A549 (cell line): ENCODE measurements at regions not wholly inside any gene's neighbourhood (a gene's known extent, or its start where the extent isn't known, plus 50 kb on each side); places are given as distances from the start of the nearest gene placed in this dataset.

Experiments used
- EHMT2 ChIP-seq: fragments of 200-600 bp; sonication (generic); IDR thresholded peaks from 2 replicates; pipeline ENCODE4 v1.6.1; 2016; ENCODE audit warnings: antibody characterized with exemption, low read depth, mild to moderate bottlenecking, moderate library complexity
- ESRRA ChIP-seq: fragments of 150-350 bp; IDR thresholded peaks from 2 replicates; pipeline ENCODE4 v1.6.1; 2014; ENCODE audit warnings: mild to moderate bottlenecking, low read length, borderline replicate concordance
- HDAC2 ChIP-seq: fragments of 200-600 bp; sonication (generic); IDR thresholded peaks from 2 replicates; pipeline ENCODE4 v1.6.1; 2016
- PHF8 ChIP-seq: fragments of 200-600 bp; sonication (generic); IDR thresholded peaks from 2 replicates; pipeline ENCODE4 v1.6.1; 2016; ENCODE audit warnings: low read depth, mild to moderate bottlenecking, antibody characterized with exemption, moderate library complexity, borderline replicate concordance
- POLR2A ChIP-seq: IDR thresholded peaks from 2 replicates; pipeline ENCODE4 v1.6.1; 2012; ENCODE audit warnings: mild to moderate bottlenecking, low read length
- RCOR1 ChIP-seq: fragments of 150-350 bp; IDR thresholded peaks from 2 replicates; pipeline ENCODE4 v1.6.1; 2014; ENCODE audit warnings: antibody characterized with exemption, low read length, low read depth
- SMC3 ChIP-seq: fragments of >200 bp; sonication (Bioruptor Twin); formaldehyde crosslinking; IDR thresholded peaks from 3 replicates; pipeline ENCODE4 v1.6.1; 2018; ENCODE audit warnings: inconsistent platforms
- SREBF2 ChIP-seq: fragments of 450-650 bp; IDR thresholded peaks from 2 replicates; pipeline ENCODE4 v1.6.1; 2014; ENCODE audit warnings: mild to moderate bottlenecking, moderate library complexity
- TF ChIP-seq, protein P1 (sequence below): fragments of >200 bp; sonication (Bioruptor Twin); formaldehyde crosslinking; IDR thresholded peaks from 3 replicates; pipeline ENCODE4 v1.5.1; 2016
- TF ChIP-seq, protein P2 (sequence below): fragments of 200-600 bp; sonication (generic); IDR thresholded peaks from 2 replicates; pipeline ENCODE4 v1.6.1; 2016; ENCODE audit warnings: antibody characterized with exemption, mild to moderate bottlenecking, moderate library complexity

DNA sequence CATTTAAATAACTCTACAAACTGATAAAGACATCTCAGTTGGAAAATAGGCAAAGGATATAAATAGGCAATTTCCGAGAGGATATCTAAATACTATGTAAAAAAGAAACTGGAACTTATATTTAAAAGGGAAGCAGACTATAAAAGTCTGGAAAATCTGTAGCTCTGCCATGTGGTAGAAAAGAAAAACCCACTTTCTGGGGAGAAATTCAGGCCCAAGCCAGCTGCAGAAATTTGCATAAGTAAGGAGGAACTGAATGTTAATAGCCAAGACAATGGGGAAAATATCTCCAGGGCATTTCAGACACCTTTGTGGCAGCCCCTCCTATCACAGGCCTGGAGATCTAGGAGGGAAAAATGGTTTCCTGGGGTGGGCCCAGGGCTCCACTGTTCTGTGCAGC, 97.8 kb upstream of the ZBED5 start:
- TF ChIP-seq, protein P1, sequence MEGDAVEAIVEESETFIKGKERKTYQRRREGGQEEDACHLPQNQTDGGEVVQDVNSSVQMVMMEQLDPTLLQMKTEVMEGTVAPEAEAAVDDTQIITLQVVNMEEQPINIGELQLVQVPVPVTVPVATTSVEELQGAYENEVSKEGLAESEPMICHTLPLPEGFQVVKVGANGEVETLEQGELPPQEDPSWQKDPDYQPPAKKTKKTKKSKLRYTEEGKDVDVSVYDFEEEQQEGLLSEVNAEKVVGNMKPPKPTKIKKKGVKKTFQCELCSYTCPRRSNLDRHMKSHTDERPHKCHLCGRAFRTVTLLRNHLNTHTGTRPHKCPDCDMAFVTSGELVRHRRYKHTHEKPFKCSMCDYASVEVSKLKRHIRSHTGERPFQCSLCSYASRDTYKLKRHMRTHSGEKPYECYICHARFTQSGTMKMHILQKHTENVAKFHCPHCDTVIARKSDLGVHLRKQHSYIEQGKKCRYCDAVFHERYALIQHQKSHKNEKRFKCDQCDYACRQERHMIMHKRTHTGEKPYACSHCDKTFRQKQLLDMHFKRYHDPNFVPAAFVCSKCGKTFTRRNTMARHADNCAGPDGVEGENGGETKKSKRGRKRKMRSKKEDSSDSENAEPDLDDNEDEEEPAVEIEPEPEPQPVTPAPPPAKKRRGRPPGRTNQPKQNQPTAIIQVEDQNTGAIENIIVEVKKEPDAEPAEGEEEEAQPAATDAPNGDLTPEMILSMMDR, result no peak
- TF ChIP-seq PHF8, result no peak
- no peak for TF ChIP-seq ESRRA
- no peak for TF ChIP-seq POLR2A
- TF ChIP-seq SMC3, result no peak
- TF ChIP-seq, protein P2, sequence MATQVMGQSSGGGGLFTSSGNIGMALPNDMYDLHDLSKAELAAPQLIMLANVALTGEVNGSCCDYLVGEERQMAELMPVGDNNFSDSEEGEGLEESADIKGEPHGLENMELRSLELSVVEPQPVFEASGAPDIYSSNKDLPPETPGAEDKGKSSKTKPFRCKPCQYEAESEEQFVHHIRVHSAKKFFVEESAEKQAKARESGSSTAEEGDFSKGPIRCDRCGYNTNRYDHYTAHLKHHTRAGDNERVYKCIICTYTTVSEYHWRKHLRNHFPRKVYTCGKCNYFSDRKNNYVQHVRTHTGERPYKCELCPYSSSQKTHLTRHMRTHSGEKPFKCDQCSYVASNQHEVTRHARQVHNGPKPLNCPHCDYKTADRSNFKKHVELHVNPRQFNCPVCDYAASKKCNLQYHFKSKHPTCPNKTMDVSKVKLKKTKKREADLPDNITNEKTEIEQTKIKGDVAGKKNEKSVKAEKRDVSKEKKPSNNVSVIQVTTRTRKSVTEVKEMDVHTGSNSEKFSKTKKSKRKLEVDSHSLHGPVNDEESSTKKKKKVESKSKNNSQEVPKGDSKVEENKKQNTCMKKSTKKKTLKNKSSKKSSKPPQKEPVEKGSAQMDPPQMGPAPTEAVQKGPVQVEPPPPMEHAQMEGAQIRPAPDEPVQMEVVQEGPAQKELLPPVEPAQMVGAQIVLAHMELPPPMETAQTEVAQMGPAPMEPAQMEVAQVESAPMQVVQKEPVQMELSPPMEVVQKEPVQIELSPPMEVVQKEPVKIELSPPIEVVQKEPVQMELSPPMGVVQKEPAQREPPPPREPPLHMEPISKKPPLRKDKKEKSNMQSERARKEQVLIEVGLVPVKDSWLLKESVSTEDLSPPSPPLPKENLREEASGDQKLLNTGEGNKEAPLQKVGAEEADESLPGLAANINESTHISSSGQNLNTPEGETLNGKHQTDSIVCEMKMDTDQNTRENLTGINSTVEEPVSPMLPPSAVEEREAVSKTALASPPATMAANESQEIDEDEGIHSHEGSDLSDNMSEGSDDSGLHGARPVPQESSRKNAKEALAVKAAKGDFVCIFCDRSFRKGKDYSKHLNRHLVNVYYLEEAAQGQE, result no peak
- no peak for TF ChIP-seq HDAC2
- TF ChIP-seq EHMT2, result no peak
- no peak for TF ChIP-seq SREBF2
- TF ChIP-seq RCOR1, result no peak
